Ishikawa (cell line): ENCODE measurements at regions not wholly inside any gene's neighbourhood (a gene's known extent, or its start where the extent isn't known, plus 50 kb on each side); places are given as distances from the start of the nearest gene placed in this dataset.

Experiments
- CEBPB ChIP-seq: IDR thresholded peaks from 2 replicates; pipeline ENCODE4 v1.6.1; 2012
- CREB1 ChIP-seq: IDR thresholded peaks from 2 replicates; pipeline ENCODE4 v1.6.1; 2012; ENCODE audit warnings: low read depth
- EGR1 ChIP-seq: IDR thresholded peaks from 2 replicates; pipeline ENCODE4 v1.6.1; 2012
- EP300 ChIP-seq: IDR thresholded peaks from 2 replicates; pipeline ENCODE4 v1.6.1; 2012; ENCODE audit warnings: borderline replicate concordance
- FOXM1 ChIP-seq: IDR thresholded peaks from 2 replicates; pipeline ENCODE4 v1.6.1; 2012; ENCODE audit warnings: low read depth, borderline replicate concordance
- NFIC ChIP-seq: IDR thresholded peaks from 2 replicates; pipeline ENCODE4 v1.6.1; 2012
- RAD21 ChIP-seq: IDR thresholded peaks from 2 replicates; pipeline ENCODE4 v1.6.1; 2012; ENCODE audit warnings: low read depth
- TAF1 ChIP-seq: IDR thresholded peaks from 2 replicates; pipeline ENCODE4 v1.6.1; 2012; ENCODE audit warnings: low read depth, mild to moderate bottlenecking
- TCF12 ChIP-seq: IDR thresholded peaks from 2 replicates; pipeline ENCODE4 v1.6.1; 2012; ENCODE audit warnings: low read depth
- TEAD4 ChIP-seq: IDR thresholded peaks from 2 replicates; pipeline ENCODE4 v1.6.1; 2012
- YY1 ChIP-seq: IDR thresholded peaks from 2 replicates; pipeline ENCODE4 v1.6.1; 2012; ENCODE audit warnings: low read depth
- ZBTB7A ChIP-seq: IDR thresholded peaks from 2 replicates; pipeline ENCODE4 v1.6.1; 2012; ENCODE audit warnings: low read depth
- TF ChIP-seq, protein P1 (sequence below): IDR thresholded peaks from 2 replicates; pipeline ENCODE4 v1.6.1; 2012
- TF ChIP-seq, protein P2 (sequence below): IDR thresholded peaks from 2 replicates; pipeline ENCODE4 v1.6.1; 2012
- TF ChIP-seq, protein P3 (sequence below): IDR thresholded peaks from 2 replicates; pipeline ENCODE4 v1.6.1; 2012; ENCODE audit warnings: low read depth, mild to moderate bottlenecking

DNA sequence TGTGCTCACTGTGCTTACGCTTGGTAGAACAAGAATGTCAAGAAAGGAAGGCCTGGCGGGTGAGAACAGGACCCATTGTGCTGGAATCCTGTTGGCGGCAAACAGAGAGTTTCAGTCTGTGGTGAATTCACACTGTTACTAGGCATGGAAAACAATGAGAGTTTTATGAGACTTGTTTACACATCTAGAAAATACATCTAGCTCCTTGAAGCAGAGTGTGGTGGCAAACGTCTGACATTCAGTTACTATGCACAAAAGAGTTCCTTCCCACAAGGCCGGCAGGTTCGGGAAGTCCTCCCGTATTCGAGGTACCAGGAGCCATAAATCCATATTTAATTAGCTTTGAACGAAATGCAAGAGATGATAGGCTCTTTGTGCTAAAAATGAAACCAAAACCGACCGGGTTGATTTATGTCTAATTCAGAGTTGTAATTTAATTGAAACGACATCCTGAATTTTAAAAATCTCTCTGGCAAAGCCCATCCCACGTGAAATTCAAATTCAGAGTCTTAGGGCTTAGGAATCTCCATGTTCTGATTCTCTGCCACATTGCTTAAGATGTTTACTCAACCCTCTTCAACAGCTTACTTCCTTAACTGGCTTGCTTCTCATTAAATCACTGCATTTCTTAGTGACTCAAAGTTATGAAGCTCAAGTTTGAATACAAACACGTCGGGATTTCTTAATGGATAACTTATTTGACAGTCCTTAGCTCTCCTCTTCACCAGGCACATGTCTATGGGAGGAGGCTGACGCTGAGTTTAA, 299.9 kb upstream of the PITRM1 start:
- TF ChIP-seq TAF1: no peak
- TF ChIP-seq NFIC: no peak

DNA sequence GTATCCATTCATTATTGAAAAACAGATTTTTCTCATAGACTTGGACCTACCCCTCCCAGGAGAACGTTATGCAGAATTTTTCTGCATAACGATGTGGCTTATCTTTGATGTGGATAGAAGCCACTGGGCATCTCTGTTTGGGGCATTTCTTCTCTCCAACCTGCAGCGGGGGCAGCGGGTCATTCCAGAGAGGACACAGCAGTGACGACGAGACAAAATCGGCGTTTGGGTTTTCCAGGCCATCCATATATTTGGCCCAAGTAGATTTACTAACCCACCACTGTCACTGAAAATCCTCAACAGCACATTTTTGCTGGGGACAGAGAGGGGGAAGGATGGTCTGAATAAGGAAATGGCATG, 299.3 kb upstream of the PITRM1 start:
- TF ChIP-seq, protein P1, sequence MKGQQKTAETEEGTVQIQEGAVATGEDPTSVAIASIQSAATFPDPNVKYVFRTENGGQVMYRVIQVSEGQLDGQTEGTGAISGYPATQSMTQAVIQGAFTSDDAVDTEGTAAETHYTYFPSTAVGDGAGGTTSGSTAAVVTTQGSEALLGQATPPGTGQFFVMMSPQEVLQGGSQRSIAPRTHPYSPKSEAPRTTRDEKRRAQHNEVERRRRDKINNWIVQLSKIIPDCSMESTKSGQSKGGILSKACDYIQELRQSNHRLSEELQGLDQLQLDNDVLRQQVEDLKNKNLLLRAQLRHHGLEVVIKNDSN: no peak
- no peak for TF ChIP-seq RAD21

DNA sequence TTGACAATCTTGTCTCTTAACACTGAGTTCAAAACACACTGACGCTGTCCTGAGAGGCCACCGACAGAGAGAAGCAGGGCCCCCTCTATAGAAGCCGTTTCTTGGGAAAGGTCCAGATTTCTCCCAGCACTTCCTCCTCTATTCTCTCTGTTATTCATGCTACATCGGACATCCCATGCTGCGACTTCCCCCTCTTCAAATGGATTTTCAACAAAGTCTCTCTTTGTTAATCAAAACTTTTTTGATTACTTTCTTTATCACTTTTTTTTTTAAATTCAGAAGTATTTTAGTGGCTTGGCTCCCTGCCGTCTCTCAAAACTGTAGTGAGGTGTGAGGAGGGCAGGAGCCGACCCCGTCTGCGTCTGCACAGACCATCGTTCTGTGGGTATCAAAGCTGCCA, 298.9 kb upstream of the PITRM1 start:
- TF ChIP-seq, protein P2, sequence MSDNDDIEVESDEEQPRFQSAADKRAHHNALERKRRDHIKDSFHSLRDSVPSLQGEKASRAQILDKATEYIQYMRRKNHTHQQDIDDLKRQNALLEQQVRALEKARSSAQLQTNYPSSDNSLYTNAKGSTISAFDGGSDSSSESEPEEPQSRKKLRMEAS: no peak
- TF ChIP-seq CREB1 (no peak), TCF12 (no peak), RAD21 (no peak), EGR1 (no peak), TEAD4 (no peak), NFIC (no peak), ZBTB7A (no peak), YY1 (no peak), CEBPB (no peak), TAF1 (no peak), EP300 (no peak)
- TF ChIP-seq, protein P1: no peak
- TF ChIP-seq, protein P3, sequence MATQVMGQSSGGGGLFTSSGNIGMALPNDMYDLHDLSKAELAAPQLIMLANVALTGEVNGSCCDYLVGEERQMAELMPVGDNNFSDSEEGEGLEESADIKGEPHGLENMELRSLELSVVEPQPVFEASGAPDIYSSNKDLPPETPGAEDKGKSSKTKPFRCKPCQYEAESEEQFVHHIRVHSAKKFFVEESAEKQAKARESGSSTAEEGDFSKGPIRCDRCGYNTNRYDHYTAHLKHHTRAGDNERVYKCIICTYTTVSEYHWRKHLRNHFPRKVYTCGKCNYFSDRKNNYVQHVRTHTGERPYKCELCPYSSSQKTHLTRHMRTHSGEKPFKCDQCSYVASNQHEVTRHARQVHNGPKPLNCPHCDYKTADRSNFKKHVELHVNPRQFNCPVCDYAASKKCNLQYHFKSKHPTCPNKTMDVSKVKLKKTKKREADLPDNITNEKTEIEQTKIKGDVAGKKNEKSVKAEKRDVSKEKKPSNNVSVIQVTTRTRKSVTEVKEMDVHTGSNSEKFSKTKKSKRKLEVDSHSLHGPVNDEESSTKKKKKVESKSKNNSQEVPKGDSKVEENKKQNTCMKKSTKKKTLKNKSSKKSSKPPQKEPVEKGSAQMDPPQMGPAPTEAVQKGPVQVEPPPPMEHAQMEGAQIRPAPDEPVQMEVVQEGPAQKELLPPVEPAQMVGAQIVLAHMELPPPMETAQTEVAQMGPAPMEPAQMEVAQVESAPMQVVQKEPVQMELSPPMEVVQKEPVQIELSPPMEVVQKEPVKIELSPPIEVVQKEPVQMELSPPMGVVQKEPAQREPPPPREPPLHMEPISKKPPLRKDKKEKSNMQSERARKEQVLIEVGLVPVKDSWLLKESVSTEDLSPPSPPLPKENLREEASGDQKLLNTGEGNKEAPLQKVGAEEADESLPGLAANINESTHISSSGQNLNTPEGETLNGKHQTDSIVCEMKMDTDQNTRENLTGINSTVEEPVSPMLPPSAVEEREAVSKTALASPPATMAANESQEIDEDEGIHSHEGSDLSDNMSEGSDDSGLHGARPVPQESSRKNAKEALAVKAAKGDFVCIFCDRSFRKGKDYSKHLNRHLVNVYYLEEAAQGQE: no peak

DNA sequence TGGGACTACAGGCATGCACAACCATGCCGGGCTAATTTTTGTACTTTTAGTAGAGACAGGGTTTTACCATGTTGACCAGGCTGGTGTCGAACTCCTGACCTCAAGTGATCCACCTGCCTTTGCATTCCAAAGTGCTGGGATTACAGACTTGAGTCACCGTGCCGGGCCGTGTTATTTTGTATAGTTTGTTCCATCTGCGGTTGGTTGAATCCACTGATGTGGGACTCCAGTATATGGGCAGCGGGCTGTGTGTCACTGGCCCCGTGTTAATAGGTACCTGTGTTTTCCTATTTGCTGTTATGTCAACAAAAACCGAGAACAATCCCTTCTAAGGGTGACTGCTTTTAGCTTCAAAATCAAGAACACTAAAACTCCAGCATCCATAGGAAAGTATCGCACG, 297.6 kb upstream of the PITRM1 start:
- no peak for TF ChIP-seq FOXM1
- no peak for TF ChIP-seq CEBPB
- TF ChIP-seq, protein P1: no peak
- TF ChIP-seq TCF12: no peak
- no peak for TF ChIP-seq ZBTB7A
- TF ChIP-seq YY1: no peak
- TF ChIP-seq, protein P2: no peak

DNA sequence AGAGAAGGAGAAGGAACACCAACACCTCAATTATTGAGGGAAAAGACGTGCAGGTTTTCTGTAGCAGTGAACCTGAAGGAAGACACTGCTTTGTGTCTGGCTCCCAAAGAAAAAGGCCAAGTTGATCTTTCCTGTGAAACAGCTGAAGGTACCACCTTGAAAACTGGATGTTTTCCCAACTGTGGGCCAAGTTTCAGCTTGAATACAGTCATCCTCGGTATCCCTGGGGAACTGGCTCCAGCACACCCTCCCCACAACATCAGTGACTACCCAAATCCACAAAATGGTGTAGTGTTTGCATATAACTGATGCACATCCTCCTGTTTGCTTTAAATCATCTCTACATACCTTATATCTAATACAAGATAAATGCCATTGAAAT, 297.0 kb upstream of the PITRM1 start:
- TF ChIP-seq NFIC: no peak
- no peak for TF ChIP-seq CREB1

DNA sequence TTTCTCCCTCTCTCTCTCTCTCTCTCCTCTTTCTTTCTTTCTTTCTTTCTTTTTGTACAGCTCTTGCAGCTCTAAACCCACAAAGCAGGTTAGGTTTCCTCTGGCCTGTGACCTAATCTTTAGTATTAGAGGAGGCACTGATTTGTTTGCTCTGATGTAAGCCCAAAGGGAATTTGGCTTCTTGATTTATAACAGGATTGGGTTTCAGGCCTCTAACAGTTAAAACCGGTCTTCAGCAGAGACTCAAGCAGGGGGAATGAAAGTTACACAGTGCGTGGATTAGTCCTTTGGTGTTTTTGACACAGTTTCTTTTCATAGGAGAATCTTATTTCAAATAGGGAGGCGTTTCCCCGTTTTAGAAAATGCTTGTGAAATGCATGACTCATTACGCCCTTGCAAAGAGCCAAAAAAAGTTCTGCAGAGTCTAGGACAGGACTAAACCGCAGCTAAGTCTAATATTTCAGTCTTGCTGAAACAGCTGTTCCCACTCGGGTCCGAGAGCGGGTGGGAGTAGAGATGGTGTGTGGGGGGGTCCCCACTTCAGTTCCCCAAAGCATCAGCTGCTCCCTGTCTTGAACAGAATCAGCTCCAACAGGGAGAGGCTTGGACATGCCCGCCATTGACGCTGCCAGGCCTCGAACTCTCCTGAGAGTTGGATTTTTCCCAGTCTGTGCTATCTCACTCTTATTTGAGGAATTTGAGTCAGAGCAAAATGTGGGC, 296.5 kb upstream of the PITRM1 start:
- no peak for TF ChIP-seq RAD21
- TF ChIP-seq YY1: no peak
- TF ChIP-seq EP300: no peak
- TF ChIP-seq TCF12: no peak
- TF ChIP-seq, protein P3: no peak
- no peak for TF ChIP-seq TEAD4
- no peak for TF ChIP-seq CEBPB
- TF ChIP-seq TAF1: no peak
- no peak for TF ChIP-seq EGR1
- TF ChIP-seq, protein P1: no peak
- TF ChIP-seq, protein P2: no peak
- TF ChIP-seq ZBTB7A: no peak
- TF ChIP-seq FOXM1: no peak
- TF ChIP-seq CREB1: no peak
- TF ChIP-seq NFIC: no peak
